CD4-positive, alpha-beta memory T cell (primary cell): ENCODE measurements at regions not wholly inside any gene's neighbourhood (a gene's known extent, or its start where the extent isn't known, plus 50 kb on each side); places are given as distances from the start of the nearest gene placed in this dataset.

Source experiments
- CTCF ChIA-PET: fragments of 350-600 bp; sonication (Branson Sonifier 250); formaldehyde crosslinking; loops from one replicate; lab custom pipeline; 2021; ENCODE audit warnings: inconsistent platforms; ENCODE audit not compliant: partially characterized antibody; lab: Charles Lee
- POLR2A ChIA-PET: fragments of 350-600 bp; sonication (Branson Sonifier 250); formaldehyde crosslinking; loops from one replicate; lab custom pipeline; 2021; ENCODE audit not compliant: partially characterized antibody; lab: Charles Lee
- DNase-seq, 5 donors: peaks; one replicate each; pipeline versions ENCODE4 v3.0.0 to v3.0.0-alpha.2; 2020 to 2022; ENCODE audit warnings: mixed read lengths in 1 of 5
- H3K27ac ChIP-seq: one replicate; pipeline ENCODE4 v1.7.0; 2013; ENCODE audit warnings: low read depth, low read length
- H3K27me3 ChIP-seq: 2 replicates; pipeline ENCODE4 v1.7.0; 2013; ENCODE audit warnings: mild to moderate bottlenecking, low read length, moderate library complexity; ENCODE audit not compliant: insufficient read depth
- H3K36me3 ChIP-seq: 2 replicates; pipeline ENCODE4 v1.7.0; 2013; ENCODE audit warnings: mild to moderate bottlenecking, low read length, moderate library complexity; ENCODE audit not compliant: insufficient read depth
- H3K4me1 ChIP-seq: 2 replicates; pipeline ENCODE4 v1.7.0; 2013; ENCODE audit warnings: mild to moderate bottlenecking, low read length, moderate library complexity; ENCODE audit not compliant: insufficient read depth
- H3K4me3 ChIP-seq, 2 donors: one replicate each; pipeline ENCODE4 v1.7.0; 2013; ENCODE audit warnings: low read length in 2 of 2, mild to moderate bottlenecking in 1 of 2
- H3K9me3 ChIP-seq, 2 donors: one replicate each; pipeline ENCODE4 v1.7.0; 2013; ENCODE audit warnings: low read length in 2 of 2, control low read depth in 1 of 2; ENCODE audit not compliant: control insufficient read depth in 1 of 2
- H3K27ac Mint-ChIP-seq, 7 donors: one replicate each; pipeline ENCODE4 v1.8.0; 2020 to 2021; ENCODE audit warnings: mixed read lengths in 7 of 7, mild to moderate bottlenecking in 6 of 7, inconsistent platforms in 3 of 7, moderate library complexity in 3 of 7
- H3K27me3 Mint-ChIP-seq, 2 donors: one replicate each; pipeline ENCODE4 v1.8.0; 2020 to 2021; ENCODE audit warnings: mixed read lengths in 2 of 2
- H3K36me3 Mint-ChIP-seq, 2 donors: one replicate each; pipeline ENCODE4 v1.8.0; 2020 to 2021; ENCODE audit warnings: mixed read lengths in 2 of 2, inconsistent platforms in 1 of 2, mild to moderate bottlenecking in 1 of 2
- H3K4me1 Mint-ChIP-seq, 4 donors: one replicate each; pipeline ENCODE4 v1.8.0; 2020 to 2021; ENCODE audit warnings: mixed read lengths in 4 of 4, mild to moderate bottlenecking in 1 of 4
- H3K4me3 Mint-ChIP-seq, 8 donors: one replicate each; pipeline ENCODE4 v1.8.0; 2020 to 2021; ENCODE audit warnings: mixed read lengths in 8 of 8, mild to moderate bottlenecking in 7 of 8, moderate library complexity in 6 of 8, inconsistent platforms in 3 of 8
- H3K9me3 Mint-ChIP-seq, 8 donors: one replicate each; pipeline ENCODE4 v1.8.0; 2020 to 2021; ENCODE audit warnings: mixed read lengths in 8 of 8, mild to moderate bottlenecking in 5 of 8, inconsistent platforms in 3 of 8, moderate library complexity in 1 of 8
- intact Hi-C: fragments of 100-400 bp; cut with micrococcal nuclease; formaldehyde crosslinking; loops from one replicate; pipeline ENCODE4 v1.15.1; 2023

DNA sequence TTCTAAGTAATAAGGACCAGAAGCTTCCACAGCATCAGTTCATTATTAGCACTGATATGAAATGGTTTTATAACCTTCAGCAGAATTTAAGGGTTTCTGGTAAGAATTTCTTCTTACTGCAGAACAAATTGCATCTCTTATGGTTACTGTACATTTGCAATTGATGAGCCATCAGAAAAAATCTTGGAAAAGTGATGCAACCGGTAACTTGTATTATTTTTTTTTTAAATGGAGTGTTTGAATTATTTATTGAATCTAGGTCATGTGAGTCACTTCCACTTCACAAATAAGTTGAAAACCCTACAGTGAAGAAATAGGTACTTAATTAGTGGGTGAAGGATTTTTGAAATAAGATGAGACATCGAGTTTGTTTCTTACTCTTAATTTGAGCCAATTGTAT is 786.0 kb downstream of the TUSC7 start:
- Histone ChIP-seq H3K27me3 (no peaks in the 10 kb centered on the region), H3K9me3 (no peaks in the 10 kb centered on the region), H3K36me3 (no peaks in the 10 kb centered on the region), H3K4me1 (no peaks in the 10 kb centered on the region), H3K4me3 (no peak overlapping the region), H3K27ac (no peak overlapping the region)
- H3K9me3 Mint-ChIP-seq, result peaks cover 0 to 7% (median 4%) of the 10 kb centered on the region in 8 donors
- intact Hi-C loops, result no loop called here
- H3K4me3 Mint-ChIP-seq, result no peak overlapping the region
- H3K27me3 Mint-ChIP-seq, result no peaks in the 10 kb centered on the region
- H3K36me3 Mint-ChIP-seq, result no peaks in the 10 kb centered on the region
- H3K27ac Mint-ChIP-seq, result no peak overlapping the region
- no peaks in the 10 kb centered on the region for H3K4me1 Mint-ChIP-seq
- ChIA-PET POLR2A (no interaction called here), CTCF (no interaction called here)
- DNase-seq, result no peak

- no peaks in the 10 kb centered on the region for H3K4me1 Mint-ChIP-seq
- CTCF ChIA-PET, result no interaction called here
- H3K4me3 ChIP-seq, result no peak overlapping the region
- H3K9me3 ChIP-seq, result no peaks in the 10 kb centered on the region
- POLR2A ChIA-PET, result no interaction called here
- H3K36me3 ChIP-seq, result no peaks in the 10 kb centered on the region
- H3K36me3 Mint-ChIP-seq, result no peaks in the 10 kb centered on the region
- no peaks in the 10 kb centered on the region for H3K4me1 ChIP-seq
- no peak overlapping the region for H3K27ac Mint-ChIP-seq
- no peak for DNase-seq
- no peak overlapping the region for H3K27ac ChIP-seq
- no peaks in the 10 kb centered on the region for H3K27me3 ChIP-seq
- no peaks in the 10 kb centered on the region for H3K27me3 Mint-ChIP-seq
- intact Hi-C loops, result no loop called here
- H3K9me3 Mint-ChIP-seq, result peaks cover 0 to 6% (median 4%) of the 10 kb centered on the region in 8 donors
- no peak overlapping the region for H3K4me3 Mint-ChIP-seq
These were observed 789.8 kb downstream of the TUSC7 start for GRCh38 chr3:117499189-117499870.

GRCh38 chr3:117507958-117508357 is 798.4 kb downstream of the TUSC7 start:
- H3K4me3 Mint-ChIP-seq, result no peak overlapping the region
- H3K27me3 Mint-ChIP-seq, result no peaks in the 10 kb centered on the region

GRCh38 chr3:117509858-117510257 is 800.3 kb downstream of the TUSC7 start:
- no peak for DNase-seq
- Histone ChIP-seq H3K9me3 (no peaks in the 10 kb centered on the region), H3K27ac (no peak overlapping the region), H3K4me3 (no peak overlapping the region), H3K27me3 (no peaks in the 10 kb centered on the region), H3K4me1 (no peaks in the 10 kb centered on the region), H3K36me3 (no peaks in the 10 kb centered on the region)
- POLR2A ChIA-PET, result no interaction called here
- CTCF ChIA-PET, result no interaction called here
- Mint-ChIP-seq H3K27me3 (no peaks in the 10 kb centered on the region), H3K27ac (no peak overlapping the region), H3K4me3 (no peak overlapping the region), H3K4me1 (no peaks in the 10 kb centered on the region), H3K36me3 (no peaks in the 10 kb centered on the region), H3K9me3 (peaks cover 3 to 13% (median 7%) of the 10 kb centered on the region in 8 donors)
- intact Hi-C loops, result no loop called here

More at GRCh38 chr3:117507958-117508357, 798.4 kb downstream of the TUSC7 start:
- no peak overlapping the region for H3K4me3 ChIP-seq
- Mint-ChIP-seq H3K4me1 (no peaks in the 10 kb centered on the region), H3K36me3 (no peaks in the 10 kb centered on the region), H3K9me3 (peaks cover 3 to 13% (median 5%) of the 10 kb centered on the region in 8 donors), H3K27ac (no peak overlapping the region)
- ChIA-PET CTCF (no interaction called here), POLR2A (no interaction called here)
- H3K27ac ChIP-seq, result no peak overlapping the region
- H3K36me3 ChIP-seq, result no peaks in the 10 kb centered on the region
- no peaks in the 10 kb centered on the region for H3K4me1 ChIP-seq
- H3K27me3 ChIP-seq, result no peaks in the 10 kb centered on the region
- no peaks in the 10 kb centered on the region for H3K9me3 ChIP-seq
- no peak for DNase-seq
- intact Hi-C loops, result no loop called here

DNA sequence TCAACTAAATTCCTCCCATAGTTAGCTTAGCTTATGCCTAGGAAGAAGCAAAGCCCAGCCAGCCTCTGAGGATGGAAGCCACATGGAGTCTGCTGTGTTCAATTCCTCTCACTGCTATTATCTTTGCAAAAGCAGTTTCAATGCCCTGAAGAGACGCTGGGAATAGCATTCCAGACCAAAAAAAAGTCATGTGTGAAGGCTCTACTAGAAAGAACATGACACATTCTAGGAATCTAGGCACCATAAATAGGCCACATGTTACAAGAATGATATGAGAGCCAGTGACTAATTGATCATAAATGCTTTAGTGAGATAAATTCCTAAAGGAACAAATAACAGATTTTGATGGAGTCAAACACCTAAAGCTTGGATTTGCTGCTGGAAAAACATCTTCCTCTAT is 800.8 kb downstream of the TUSC7 start:
- peak in 1 of 5 donors; percentile 12 for DNase-seq
- CTCF ChIA-PET, result no interaction called here

DNA sequence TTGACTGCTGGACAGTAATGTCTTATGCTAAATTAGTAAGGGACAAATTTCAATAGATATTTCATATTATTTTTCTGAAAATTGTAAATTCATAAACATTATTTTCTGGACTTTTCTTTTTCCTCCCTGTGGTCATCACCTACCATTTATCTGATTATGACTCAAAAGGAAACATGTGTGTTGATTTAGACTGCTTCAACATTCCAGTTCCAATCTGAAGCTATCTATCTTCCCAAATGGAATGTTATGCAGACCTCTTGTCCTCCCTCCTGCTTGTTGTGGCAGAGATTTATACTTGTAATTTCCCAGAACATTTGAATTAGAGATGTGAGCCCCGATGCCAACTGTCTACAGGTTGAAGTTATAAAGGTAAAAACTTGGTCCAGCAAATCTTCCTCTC is 803.4 kb downstream of the TUSC7 start:
- Histone ChIP-seq H3K4me1 (no peaks in the 10 kb centered on the region), H3K36me3 (no peaks in the 10 kb centered on the region), H3K4me3 (no peak overlapping the region), H3K27ac (no peak overlapping the region), H3K27me3 (no peaks in the 10 kb centered on the region), H3K9me3 (no peaks in the 10 kb centered on the region)
- no peaks in the 10 kb centered on the region for H3K4me1 Mint-ChIP-seq
- DNase-seq, result no peak
- ChIA-PET POLR2A (no interaction called here), CTCF (no interaction called here)
- no peaks in the 10 kb centered on the region for H3K36me3 Mint-ChIP-seq
- intact Hi-C loops, result no loop called here
- no peaks in the 10 kb centered on the region for H3K27me3 Mint-ChIP-seq
- H3K4me3 Mint-ChIP-seq, result no peak overlapping the region
- H3K9me3 Mint-ChIP-seq, result peaks cover 0 to 18% (median 5%) of the 10 kb centered on the region in 8 donors
- no peak overlapping the region for H3K27ac Mint-ChIP-seq

More for the DNA sequence above, 800.8 kb downstream of the TUSC7 start:
- Mint-ChIP-seq H3K36me3 (no peaks in the 10 kb centered on the region), H3K4me1 (no peaks in the 10 kb centered on the region), H3K27me3 (no peaks in the 10 kb centered on the region), H3K9me3 (peaks cover 3 to 13% (median 7%) of the 10 kb centered on the region in 8 donors), H3K4me3 (no peak overlapping the region), H3K27ac (no peak overlapping the region)
- no peak overlapping the region for H3K4me3 ChIP-seq
- H3K4me1 ChIP-seq, result no peaks in the 10 kb centered on the region
- no peaks in the 10 kb centered on the region for H3K27me3 ChIP-seq
- POLR2A ChIA-PET, result no interaction called here
- no peaks in the 10 kb centered on the region for H3K36me3 ChIP-seq
- H3K27ac ChIP-seq, result no peak overlapping the region
- H3K9me3 ChIP-seq, result no peaks in the 10 kb centered on the region
- intact Hi-C loops, result no loop called here

DNA sequence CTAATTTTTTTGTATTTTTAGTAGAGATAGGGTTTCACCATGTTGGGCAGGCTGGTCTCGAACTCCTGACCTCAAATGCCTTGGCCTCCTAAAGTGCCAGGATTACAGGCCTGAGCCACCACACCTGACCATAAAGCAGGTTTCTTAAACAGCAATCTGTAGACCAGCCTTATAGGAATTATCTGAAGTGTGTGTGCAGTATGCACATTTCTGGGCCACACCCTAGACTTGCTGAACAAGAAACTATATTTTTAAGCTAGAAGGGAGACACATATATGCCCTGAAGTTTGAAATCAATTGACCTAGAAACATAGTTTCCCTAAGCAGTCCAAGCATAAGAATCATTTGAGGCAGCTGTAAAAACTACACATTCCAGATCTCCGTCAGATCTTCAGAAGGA is 805.7 kb downstream of the TUSC7 start:
- no peaks in the 10 kb centered on the region for H3K9me3 ChIP-seq
- H3K27me3 ChIP-seq, result no peaks in the 10 kb centered on the region
- Mint-ChIP-seq H3K36me3 (no peaks in the 10 kb centered on the region), H3K4me1 (no peaks in the 10 kb centered on the region), H3K9me3 (peaks cover 0 to 15% (median 2%) of the 10 kb centered on the region in 8 donors), H3K4me3 (no peak overlapping the region), H3K27ac (no peak overlapping the region), H3K27me3 (no peaks in the 10 kb centered on the region)
- POLR2A ChIA-PET, result no interaction called here
- no peak for DNase-seq
- intact Hi-C loops, result no loop called here
- no peaks in the 10 kb centered on the region for H3K36me3 ChIP-seq
- H3K4me1 ChIP-seq, result no peaks in the 10 kb centered on the region
- H3K4me3 ChIP-seq, result no peak overlapping the region
- H3K27ac ChIP-seq, result no peak overlapping the region
- CTCF ChIA-PET, result interaction anchor here (0.5 kb wide), 1 partner anchor 139 kb away, joined by 4 read pairs; no protein-coding TSS in a partner anchor
